GM19023 (cell line): ENCODE measurements at regions not wholly inside any gene's neighbourhood (a gene's known extent, or its start where the extent isn't known, plus 50 kb on each side); places are given as distances from the start of the nearest gene placed in this dataset.
"Not testable (repeated sequence)": the region's sequence is repeated elsewhere in the genome, so short reads cannot be mapped to it uniquely, and the experiment has no call there.

ENCODE experiments used
- ATAC-seq: cut with Tn5 transposase; IDR thresholded peaks from one replicate; pipeline ENCODE4 v1.9.1; 2021; ENCODE audit warnings: mild to moderate bottlenecking, moderate library complexity; ENCODE audit not compliant: unreplicated experiment

DNA sequence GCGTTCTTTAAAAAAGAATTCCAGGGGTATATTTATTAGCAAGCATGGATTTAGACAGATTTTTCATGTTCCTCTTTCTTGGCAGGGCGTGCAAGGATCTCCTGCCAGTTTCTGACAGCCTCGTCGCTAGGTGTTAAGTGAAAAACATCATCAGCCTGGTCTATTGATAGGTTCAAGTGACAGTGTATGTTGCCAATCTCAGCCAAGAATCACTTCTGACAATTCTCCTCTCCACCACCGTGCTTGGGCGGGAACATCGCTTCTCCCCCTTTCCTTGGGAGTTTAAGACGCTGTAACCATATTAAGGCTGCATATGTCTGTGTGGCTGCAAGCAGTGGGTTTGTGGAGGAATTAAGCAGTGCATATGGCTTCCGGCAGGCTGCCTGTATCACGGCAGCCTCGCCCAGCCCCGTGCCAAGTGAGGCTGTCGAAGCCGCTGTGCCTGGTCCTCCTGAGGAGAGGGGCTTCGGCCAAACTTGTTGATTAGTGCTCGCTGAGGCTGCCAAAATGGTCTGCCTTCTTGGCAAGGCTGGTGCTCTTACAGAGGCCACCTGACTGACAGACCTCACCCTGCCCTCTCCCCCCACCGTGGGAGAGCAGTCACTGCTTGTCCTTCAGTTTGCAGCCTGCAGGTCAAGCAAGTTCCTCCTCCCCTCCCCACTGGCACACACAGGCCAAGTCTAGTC lies 132.2 kb upstream of the MPHOSPH6 start:
- no peak for ATAC-seq

DNA sequence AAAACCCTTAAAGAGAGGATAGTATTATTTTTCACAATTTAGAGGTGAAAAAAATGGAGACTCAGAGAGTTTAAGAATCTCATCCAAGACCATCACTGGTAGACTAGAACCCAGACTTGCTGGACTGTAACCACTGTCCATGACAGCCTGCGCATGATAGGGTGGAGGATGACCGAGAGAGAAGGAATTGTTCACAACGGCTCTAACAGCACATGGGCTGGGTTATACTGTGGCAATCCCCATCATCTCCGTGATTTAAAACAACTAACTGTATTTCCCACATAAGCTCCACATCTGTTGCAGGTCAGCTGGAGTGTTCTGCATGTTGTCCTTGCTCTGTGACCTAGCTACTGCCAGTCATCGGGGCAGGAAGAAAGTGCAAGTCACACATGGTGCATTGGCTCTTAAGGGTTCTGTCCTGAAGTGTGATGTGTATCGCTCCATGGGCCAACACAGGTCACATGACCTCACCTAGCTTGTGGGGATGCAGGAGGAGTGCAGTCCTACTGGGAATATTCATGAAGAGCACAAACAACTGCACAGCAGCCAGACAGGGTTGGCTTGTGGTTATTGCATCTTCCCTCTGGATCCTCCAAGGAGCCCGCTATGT lies 131.2 kb upstream of the MPHOSPH6 start:
- no peak for ATAC-seq

DNA sequence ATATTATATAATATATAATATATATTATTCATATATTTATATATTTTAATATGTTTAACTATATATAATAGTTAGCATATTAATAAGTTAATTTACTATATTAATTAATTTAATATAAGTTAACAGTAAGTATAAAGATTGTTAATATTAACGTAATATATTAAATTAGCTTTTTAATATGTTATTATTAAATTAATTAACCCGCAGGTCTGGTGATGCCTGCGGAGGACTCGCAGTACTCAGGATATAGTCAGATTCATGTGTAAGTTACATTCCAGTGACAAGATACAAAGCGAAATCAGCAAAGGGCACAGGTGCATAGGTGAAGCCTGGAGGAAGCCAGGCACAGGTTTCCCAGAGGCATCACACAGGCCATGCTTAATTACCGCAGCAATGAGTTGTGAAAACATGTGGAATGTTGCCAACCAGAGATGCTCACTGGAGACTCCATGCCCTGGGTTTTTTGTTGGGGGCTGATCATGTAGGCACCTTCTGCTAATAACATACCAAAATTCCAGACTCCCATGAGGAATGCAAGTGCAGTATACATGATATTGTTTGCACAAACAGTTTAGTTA lies 130.4 kb upstream of the MPHOSPH6 start:
- ATAC-seq = no peak

- no peak for ATAC-seq
Measured at GRCh38 chr16:82298472-82298871, 128.4 kb upstream of the MPHOSPH6 start.

GRCh38 chr16:82295290-82296201 lies 125.5 kb upstream of the MPHOSPH6 start:
- no peak for ATAC-seq

GRCh38 chr16:82293671-82294070 lies 123.6 kb upstream of the MPHOSPH6 start:
- ATAC-seq = no peak

DNA sequence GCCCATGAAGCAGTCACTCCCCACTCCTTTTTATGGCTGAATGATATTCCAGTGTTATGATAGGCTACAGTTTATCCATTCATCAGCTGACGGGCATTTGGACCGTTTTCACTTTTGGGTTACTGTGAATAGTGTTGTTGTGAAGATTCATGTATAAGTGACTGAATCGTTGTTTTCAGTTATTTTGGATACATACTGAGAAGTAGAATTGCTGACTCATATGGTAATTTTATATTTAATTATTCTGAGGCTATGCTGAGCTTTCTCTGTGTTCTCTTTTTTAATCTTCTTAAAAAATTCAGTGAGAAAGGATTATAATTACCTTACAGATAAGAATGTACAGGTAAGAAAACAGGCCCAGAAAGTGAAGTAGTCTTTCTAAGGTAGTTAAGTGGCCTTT lies 117.9 kb upstream of the MPHOSPH6 start:
- no peak for ATAC-seq

GRCh38 chr16:82282662-82283061 lies 112.6 kb upstream of the MPHOSPH6 start:
- no peak for ATAC-seq

DNA sequence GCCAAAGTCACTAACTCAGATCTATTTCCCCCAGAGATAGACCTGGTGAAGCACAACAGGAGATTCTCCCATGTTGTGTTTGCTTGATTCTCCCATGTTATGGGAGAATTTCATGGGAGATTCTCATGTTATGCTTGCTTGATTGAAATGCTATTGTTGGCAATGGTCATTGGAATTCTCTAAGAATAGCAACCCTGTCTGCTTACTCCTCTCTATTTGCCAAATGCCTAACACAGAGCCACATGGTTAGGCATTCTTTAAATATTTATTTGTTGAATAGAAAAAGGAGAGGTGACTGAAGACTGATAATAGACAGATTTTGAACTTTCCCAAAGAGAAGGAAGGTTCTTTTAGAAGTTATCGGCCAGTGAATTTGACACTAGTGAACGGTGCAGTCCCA lies 111.5 kb upstream of the MPHOSPH6 start:
- ATAC-seq = no peak

DNA sequence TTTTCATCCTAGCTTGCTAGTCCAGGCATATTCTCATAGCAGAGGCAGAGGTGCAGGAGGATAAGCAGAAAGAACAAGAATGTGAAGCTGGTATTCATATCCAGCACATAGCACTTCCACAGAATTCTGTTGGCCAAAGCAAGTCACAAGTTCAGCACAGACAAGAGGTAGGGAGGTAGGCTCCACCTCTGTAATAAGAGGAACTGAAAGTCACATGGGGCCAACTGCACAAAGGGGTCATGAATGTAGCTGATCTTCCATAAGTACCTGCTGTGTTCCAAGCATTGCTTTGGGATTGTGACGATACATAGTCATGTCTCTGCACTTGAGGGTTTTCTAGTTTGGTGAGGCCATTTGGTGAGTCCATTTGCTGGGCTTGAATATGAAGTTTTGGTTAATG lies 110.8 kb upstream of the MPHOSPH6 start:
- no peak for ATAC-seq

DNA sequence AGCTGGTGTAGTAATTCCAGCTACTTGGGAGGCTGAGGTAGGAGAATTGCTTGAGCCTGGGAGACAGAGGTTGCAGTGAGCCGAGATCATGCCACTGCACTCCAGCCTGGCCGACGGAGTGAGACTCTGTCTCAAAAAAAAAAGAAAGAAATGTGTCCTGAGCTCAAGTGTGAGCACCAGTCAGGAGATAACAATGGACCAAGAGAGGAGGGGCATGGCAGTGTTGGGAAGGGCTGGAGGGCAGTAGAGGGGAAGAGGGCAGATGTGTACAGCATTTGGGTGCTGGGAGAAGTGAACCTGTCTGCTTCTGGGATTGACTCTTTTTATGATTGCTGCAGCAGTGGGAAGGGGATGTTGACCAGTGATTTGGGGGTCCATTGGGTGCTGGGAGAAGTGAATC lies 105.3 kb upstream of the MPHOSPH6 start:
- ATAC-seq = not testable (repeated sequence)

GRCh38 chr16:82271636-82272035 lies 101.6 kb upstream of the MPHOSPH6 start:
- ATAC-seq = no peak

GRCh38 chr16:82267675-82268074 lies 97.7 kb upstream of the MPHOSPH6 start:
- not testable (repeated sequence) for ATAC-seq

DNA sequence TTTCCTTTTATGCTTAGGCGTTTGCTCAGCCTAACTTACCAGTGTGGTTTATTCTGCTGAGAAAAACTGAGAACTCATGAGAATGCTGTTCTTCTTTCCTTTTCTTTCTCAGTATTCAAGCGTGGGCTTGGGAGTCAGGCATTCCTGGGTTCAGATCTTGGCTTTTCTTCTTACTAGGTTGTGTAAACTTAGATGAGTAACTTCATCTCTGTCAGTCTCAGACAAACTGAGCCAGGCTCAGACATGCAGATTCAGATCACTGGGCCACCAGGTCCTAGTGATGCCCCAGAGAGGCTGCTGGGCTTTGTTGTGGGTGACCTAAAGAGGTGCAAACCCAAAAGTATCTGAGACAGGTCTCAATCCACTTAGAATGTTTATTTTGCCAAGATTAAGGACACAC lies 95.8 kb upstream of the MPHOSPH6 start:
- no peak for ATAC-seq

GRCh38 chr16:82264756-82265155 lies 94.7 kb upstream of the MPHOSPH6 start:
- no peak for ATAC-seq

DNA sequence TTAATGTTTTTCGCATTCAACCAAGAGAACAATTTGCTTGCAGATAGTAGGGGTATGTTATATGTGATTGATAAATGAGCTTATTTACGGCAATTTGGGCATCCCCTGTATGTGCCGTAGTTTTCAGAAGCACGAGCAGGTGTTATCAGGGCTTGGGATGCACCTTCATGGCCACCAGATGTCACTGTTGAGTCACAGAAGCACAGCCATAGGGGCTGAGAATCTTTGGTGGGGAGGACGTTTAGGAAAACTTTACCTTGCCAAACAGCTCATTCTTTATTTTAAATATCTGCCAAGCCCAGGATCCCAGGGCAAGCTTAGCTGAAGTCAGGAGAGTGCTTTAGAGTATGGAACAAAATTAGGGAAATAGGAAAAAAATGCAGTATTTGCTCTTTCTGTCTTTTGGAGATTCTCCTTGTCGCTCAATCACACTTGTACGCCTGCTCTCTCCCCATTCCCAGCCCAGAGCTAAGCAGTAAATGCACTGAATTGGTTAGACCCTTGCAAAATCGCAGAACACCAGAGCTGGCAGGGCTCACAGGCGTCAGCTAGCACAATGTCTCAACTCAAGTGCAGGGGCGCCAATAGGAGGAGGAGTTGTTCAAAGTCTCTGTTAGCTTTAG lies 93.6 kb upstream of the MPHOSPH6 start:
- ATAC-seq = no peak

DNA sequence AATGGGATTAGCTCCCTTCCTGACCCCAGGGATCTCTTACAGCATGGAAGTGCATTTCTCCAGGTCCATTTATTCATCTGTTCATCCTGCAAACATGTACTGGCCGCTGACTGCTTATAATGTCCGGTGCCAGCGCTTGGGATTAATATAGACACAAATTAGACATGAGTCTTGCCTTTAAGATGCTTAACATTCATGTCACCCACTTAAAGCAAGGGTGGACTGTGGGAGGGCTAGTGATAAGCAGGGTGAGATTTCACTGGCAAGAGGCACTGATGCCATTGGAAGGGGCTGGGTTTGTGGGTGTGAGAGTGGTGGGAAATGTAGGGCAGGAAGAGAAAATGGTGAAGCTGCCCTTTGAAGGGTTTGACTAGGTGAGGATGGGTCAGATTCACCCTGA lies 92.2 kb upstream of the MPHOSPH6 start:
- no peak for ATAC-seq

DNA sequence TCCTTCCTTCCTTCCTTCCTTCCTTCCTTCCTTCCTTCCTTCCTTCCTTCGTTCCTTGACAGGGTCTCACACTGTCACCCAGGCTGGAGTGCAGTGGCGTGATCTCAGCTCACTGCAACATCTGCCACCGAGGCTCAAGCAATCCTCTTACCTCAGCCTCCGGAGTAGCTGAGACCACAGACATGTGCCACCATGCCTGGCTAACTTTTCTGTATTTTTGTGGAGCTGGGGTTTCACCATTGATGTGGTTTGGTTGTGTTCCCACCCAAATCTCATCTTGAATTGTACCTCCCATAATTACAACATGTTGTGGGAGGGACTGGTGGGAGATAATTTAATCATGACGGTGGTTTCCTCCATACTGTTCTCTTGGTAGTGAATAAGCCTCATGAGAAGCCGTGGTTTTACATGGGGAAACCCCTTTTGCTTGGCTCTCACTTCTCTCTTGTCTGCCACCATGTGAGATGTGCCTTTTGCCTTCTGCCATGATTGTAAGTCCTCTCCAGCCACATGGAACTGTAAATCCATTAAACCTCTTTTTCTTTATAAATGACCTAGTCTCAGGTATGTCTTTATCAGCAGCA lies 90.3 kb upstream of the MPHOSPH6 start:
- no peak for ATAC-seq

- no peak for ATAC-seq
Measured at GRCh38 chr16:82259731-82260130, 89.7 kb upstream of the MPHOSPH6 start.

DNA sequence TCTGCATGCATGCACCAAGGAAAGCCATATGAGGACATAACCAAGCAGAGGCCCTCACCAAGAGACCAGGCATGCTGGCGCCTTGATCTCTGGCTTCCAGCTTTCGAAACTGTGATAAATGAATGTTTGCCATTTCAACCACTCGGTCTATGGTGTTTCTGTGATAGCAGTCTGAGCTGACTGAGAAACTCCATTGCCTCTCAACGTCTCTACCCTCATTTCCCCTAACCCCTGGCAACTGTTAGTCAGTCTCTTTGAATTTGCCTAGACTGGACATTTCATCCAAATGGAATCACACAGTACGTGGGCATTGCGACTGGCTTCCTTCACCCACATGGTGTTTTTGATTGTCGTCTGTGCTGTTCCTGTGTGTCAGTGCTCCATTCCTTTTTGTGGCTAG lies 88.0 kb upstream of the MPHOSPH6 start:
- ATAC-seq = no peak

DNA sequence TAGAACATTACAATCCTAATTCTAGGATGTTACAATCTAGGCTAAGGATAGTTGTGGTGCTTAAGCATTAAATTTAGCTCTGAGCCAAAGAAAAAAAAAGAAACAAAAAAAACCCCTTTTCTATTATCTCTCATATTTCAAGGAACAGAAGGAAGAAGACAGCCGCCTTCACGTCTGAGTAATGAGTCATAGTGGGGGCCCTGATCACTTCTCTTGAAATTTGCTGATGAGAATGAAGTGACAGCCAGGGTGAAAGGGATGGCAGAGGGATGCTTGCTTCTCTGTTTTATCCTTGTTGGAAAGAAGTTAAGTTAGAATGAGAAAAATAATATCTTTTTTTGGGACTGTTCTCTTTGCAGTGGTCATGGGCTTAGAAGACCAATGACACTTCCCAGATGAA lies 82.6 kb upstream of the MPHOSPH6 start:
- ATAC-seq = no peak
